Common myeloid progenitor, CD34-positive (primary cell): ENCODE measurements at regions not wholly inside any gene's neighbourhood (a gene's known extent, or its start where the extent isn't known, plus 50 kb on each side); places are given as distances from the start of the nearest gene placed in this dataset.

Experiments used
- CTCF ChIA-PET: fragments of 350-600 bp; sonication (Branson Sonifier 250); formaldehyde crosslinking; loops from one replicate; lab custom pipeline; 2021; ENCODE audit warnings: antibody characterized with exemption; lab: Charles Lee
- POLR2A ChIA-PET: fragments of 350-600 bp; sonication (Branson Sonifier 250); formaldehyde crosslinking; loops from one replicate; lab custom pipeline; 2021; ENCODE audit warnings: antibody characterized with exemption; lab: Charles Lee
- DNase-seq, 3 donors: peaks; one replicate each; pipeline versions ENCODE4 v3.0.0 to v3.0.0-alpha.2; 2013
- H3K27ac ChIP-seq, 2 experiments: 1 replicate in 1 of 2; 2 replicates in 1 of 2; pipeline ENCODE4 v1.7.0; 2013; ENCODE audit warnings: inconsistent platforms in 2 of 2, low read length in 2 of 2, mild to moderate bottlenecking in 2 of 2, low read depth in 1 of 2, moderate library complexity in 1 of 2; ENCODE audit not compliant: severe bottlenecking in 2 of 2, insufficient read depth in 1 of 2, poor library complexity in 1 of 2
- H3K27me3 ChIP-seq, 5 experiments: replicated peaks in 2 of 5; 1 replicate in 3 of 5; 2 replicates in 2 of 5; pipeline versions ENCODE4 v1.6.1 to v1.7.0; 2013; ENCODE audit warnings: low read length in 4 of 5, mild to moderate bottlenecking in 2 of 5, moderate library complexity in 2 of 5, inconsistent platforms in 1 of 5; ENCODE audit not compliant: insufficient read depth in 5 of 5, control insufficient read depth in 4 of 5
- H3K36me3 ChIP-seq, 4 experiments: 1 replicate in 2 of 4; 2 replicates in 2 of 4; pipeline versions ENCODE4 v1.6.1 to v1.7.0; 2013; ENCODE audit warnings: low read length in 3 of 4, control low read depth in 1 of 4, mild to moderate bottlenecking in 1 of 4; ENCODE audit not compliant: control insufficient read depth in 4 of 4, insufficient read depth in 4 of 4
- H3K4me1 ChIP-seq, 4 experiments: 1 replicate in 3 of 4; 2 replicates in 1 of 4; pipeline versions ENCODE4 v1.6.1 to v1.7.1; 2013; ENCODE audit warnings: low read length in 3 of 4, mild to moderate bottlenecking in 3 of 4, control low read depth in 1 of 4, inconsistent platforms in 1 of 4, moderate library complexity in 1 of 4; ENCODE audit not compliant: control insufficient read depth in 4 of 4, insufficient read depth in 4 of 4; ENCODE audit errors: control extremely low read depth in 1 of 4
- H3K4me3 ChIP-seq, 7 experiments: 1 replicate in 4 of 7; 2 replicates in 3 of 7; pipeline versions ENCODE4 v1.5.1 to v1.7.0; 2013; ENCODE audit warnings: mild to moderate bottlenecking in 7 of 7, low read length in 6 of 7, moderate library complexity in 6 of 7, inconsistent platforms in 2 of 7, low read depth in 2 of 7, control low read depth in 1 of 7; ENCODE audit not compliant: insufficient read depth in 4 of 7, control insufficient read depth in 1 of 7; ENCODE audit errors: extremely low read depth in 1 of 7
- H3K9me3 ChIP-seq, 5 experiments: 1 replicate in 4 of 5; 2 replicates in 1 of 5; pipeline versions ENCODE4 v1.6.1 to v1.7.1; 2013; ENCODE audit warnings: low read length in 4 of 5, mild to moderate bottlenecking in 2 of 5, inconsistent platforms in 1 of 5, low read depth in 1 of 5, moderate library complexity in 1 of 5; ENCODE audit not compliant: control insufficient read depth in 4 of 5, insufficient read depth in 2 of 5; ENCODE audit errors: control extremely low read depth in 1 of 5
- WGBS: methylation state at CpG from one replicate; pipeline ENCODE4 v1.1.5; 2013; ENCODE audit not compliant: insufficient coverage; 5-methylcytosine and 5-hydroxymethylcytosine counted together

- WGBS = 98% methylated on average over 6 of the region's 6 CpGs
- H3K4me1 ChIP-seq = no peaks in the 10 kb centered on the region
- H3K27ac ChIP-seq = no peak overlapping the region
- no peak overlapping the region for H3K4me3 ChIP-seq
- H3K36me3 ChIP-seq = no peaks in the 10 kb centered on the region
- no peak for DNase-seq
- CTCF ChIA-PET = no interaction called here
- peaks cover 0 to 2% (median 0%) of the 10 kb centered on the region in 5 experiments for H3K9me3 ChIP-seq
- no peaks in the 10 kb centered on the region for H3K27me3 ChIP-seq
- POLR2A ChIA-PET = no interaction called here
Measured at GRCh38 chr3:102741694-102742093, 306.9 kb downstream of the ZPLD1 start.

DNA sequence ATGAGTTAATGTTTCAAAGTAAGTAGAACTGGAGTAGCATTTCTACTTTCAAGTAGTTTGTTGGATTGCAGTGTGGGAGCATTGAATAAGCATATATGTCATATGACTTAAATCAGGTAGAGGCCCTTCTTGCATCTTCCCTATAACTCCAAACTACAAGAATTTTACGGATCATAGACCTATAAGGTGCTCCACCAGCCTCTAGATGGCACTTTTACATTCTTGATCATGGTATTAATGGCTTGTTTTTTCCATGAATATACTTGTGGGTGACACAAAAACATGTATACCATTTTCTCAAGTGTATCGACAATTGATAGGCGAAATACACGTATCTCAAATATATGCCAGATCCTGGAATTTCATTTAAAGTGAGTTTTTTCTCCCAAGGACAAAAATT, 311.1 kb downstream of the ZPLD1 start:
- ChIA-PET CTCF (interaction anchor here (0.8 kb wide), 1 partner anchor 34 kb away, joined by 3 read pairs; no protein-coding TSS in a partner anchor), POLR2A (no interaction called here)
- H3K4me3 ChIP-seq = no peak overlapping the region
- no peak for DNase-seq
- no peaks in the 10 kb centered on the region for H3K36me3 ChIP-seq
- WGBS = no CpG with 5 or more reads among the region's 4 CpGs
- H3K4me1 ChIP-seq = no peaks in the 10 kb centered on the region
- H3K9me3 ChIP-seq = no peaks in the 10 kb centered on the region
- no peak overlapping the region for H3K27ac ChIP-seq
- no peaks in the 10 kb centered on the region for H3K27me3 ChIP-seq

- whole genome bisulfite sequencing = 90% methylated on average over 4 of the region's 4 CpGs
- H3K9me3 ChIP-seq = no peaks in the 10 kb centered on the region
- ChIA-PET POLR2A (interaction anchor here (0.7 kb wide), 1 partner anchor 1140 kb away, joined by 3 read pairs; no protein-coding TSS in a partner anchor), CTCF (no interaction called here)
- no peak overlapping the region for H3K27ac ChIP-seq
- no peaks in the 10 kb centered on the region for H3K27me3 ChIP-seq
- H3K36me3 ChIP-seq = no peaks in the 10 kb centered on the region
- H3K4me1 ChIP-seq = no peaks in the 10 kb centered on the region
- no peak overlapping the region for H3K4me3 ChIP-seq
- no peak for DNase-seq
Measured at GRCh38 chr3:102747611-102748010, 312.8 kb downstream of the ZPLD1 start.

DNA sequence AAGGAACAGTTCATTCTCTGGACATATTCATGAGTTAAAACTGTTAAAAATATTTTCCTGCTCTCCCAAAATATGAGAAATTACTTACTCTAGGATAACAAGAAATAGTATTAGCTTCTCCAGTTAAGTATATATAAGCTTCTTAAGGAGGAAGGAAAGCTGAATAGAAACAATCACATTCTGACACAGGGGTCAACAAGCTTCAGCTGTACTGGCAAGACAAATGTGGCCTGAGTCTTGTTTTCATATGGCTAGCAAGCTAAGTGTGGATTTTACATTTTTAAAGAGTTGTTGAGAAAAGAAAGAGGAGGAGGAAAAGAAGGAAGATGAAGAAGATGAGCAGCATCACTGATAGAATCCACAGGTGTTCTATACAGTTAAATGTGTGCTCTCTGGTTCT, 313.8 kb downstream of the ZPLD1 start:
- no peaks in the 10 kb centered on the region for H3K4me1 ChIP-seq
- no peak overlapping the region for H3K27ac ChIP-seq
- H3K4me3 ChIP-seq = no peak overlapping the region
- ChIA-PET CTCF (no interaction called here), POLR2A (no interaction called here)
- H3K9me3 ChIP-seq = no peaks in the 10 kb centered on the region
- no peaks in the 10 kb centered on the region for H3K27me3 ChIP-seq
- no peak for DNase-seq
- H3K36me3 ChIP-seq = no peaks in the 10 kb centered on the region

DNA sequence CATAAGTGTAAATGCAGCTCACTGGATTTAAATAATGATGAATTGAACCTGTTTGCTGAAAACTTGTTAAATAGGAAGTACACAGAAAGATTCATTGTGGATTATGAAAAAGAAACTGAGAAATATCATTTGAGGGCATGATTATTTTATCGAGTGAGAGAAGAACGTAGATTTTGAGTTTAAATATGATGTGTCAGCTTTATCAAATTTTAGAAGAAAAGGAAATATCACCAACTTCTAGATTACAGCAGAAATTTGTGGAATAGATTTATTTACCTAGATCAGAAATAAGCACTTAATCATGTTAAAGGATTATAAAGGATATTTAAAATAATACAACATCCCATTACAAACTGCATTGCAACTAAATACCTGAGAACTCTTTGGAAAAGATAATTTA, 315.5 kb downstream of the ZPLD1 start:
- POLR2A ChIA-PET = no interaction called here
- WGBS = no CpG with 5 or more reads among the region's 2 CpGs

DNA sequence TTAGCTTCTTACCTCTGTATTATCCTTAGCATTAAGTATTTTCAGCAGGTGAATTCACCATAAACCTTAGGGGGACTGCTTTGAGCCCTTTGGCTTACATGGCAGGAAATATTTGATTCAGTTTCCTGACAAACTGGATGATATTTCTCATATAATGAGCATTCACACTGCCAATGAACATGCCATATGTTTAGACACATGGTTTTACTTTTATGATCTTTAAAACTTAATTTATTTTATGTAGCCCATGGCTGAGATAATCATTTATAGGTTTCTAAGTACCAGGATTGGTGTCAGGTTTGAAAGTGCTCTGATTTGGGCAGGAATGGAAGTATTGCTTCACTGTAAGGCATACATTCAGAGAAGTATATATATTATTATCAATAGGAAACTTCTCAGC, 319.1 kb downstream of the ZPLD1 start:
- no peaks in the 10 kb centered on the region for H3K27me3 ChIP-seq
- no peaks in the 10 kb centered on the region for H3K4me1 ChIP-seq
- no peaks in the 10 kb centered on the region for H3K9me3 ChIP-seq
- H3K27ac ChIP-seq = no peak overlapping the region
- POLR2A ChIA-PET = no interaction called here
- H3K4me3 ChIP-seq = no peak overlapping the region
- CTCF ChIA-PET = interaction anchor here (0.6 kb wide), 1 partner anchor 141 kb away, joined by 3 read pairs; no protein-coding TSS in a partner anchor
- no peaks in the 10 kb centered on the region for H3K36me3 ChIP-seq
- DNase-seq = no peak

More for the DNA sequence above, 315.5 kb downstream of the ZPLD1 start:
- Histone ChIP-seq H3K4me3 (no peak overlapping the region), H3K9me3 (no peaks in the 10 kb centered on the region), H3K4me1 (no peaks in the 10 kb centered on the region), H3K27ac (no peak overlapping the region), H3K36me3 (no peaks in the 10 kb centered on the region), H3K27me3 (no peaks in the 10 kb centered on the region)
- CTCF ChIA-PET = no interaction called here
- no peak for DNase-seq

DNA sequence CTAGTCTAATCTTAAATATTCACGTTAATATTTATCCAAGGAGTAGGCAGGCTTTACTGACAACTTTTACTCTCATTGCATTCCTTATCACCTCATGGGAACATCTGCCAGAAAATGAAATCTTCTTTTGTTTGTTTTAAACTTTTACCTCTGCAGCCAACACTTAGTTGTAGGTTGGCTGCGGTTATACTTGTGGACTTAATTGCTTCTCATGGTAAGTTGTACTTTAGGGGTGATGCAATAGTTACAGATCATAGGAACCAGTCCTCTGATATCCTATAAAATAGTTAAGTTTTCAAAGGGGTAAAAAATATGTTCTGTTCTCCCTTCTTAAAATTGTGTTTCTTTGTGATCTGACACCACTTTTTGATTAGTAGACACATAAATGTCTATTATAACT, 321.9 kb downstream of the ZPLD1 start:
- Histone ChIP-seq H3K27ac (no peak overlapping the region), H3K4me3 (no peak overlapping the region), H3K36me3 (no peaks in the 10 kb centered on the region), H3K9me3 (no peaks in the 10 kb centered on the region), H3K27me3 (no peaks in the 10 kb centered on the region), H3K4me1 (no peaks in the 10 kb centered on the region)
- CTCF ChIA-PET = no interaction called here
- DNase-seq = no peak
- POLR2A ChIA-PET = no interaction called here
- WGBS = no CpG with 5 or more reads among the region's 2 CpGs
